A673 (cell line): ENCODE measurements at regions not wholly inside any gene's neighbourhood (a gene's known extent, or its start where the extent isn't known, plus 50 kb on each side); places are given as distances from the start of the nearest gene placed in this dataset.

Source experiments
- CTCF ChIP-seq: fragments of 300-800, 200-600 bp; sonication (generic); conservative IDR thresholded peaks from 2 replicates; pipeline ENCODE4 v1.5.1; 2017; ENCODE audit warnings: low read depth, mild to moderate bottlenecking, antibody characterized with exemption, low read length, moderate library complexity, mixed read lengths
- EZH2 ChIP-seq: fragments of 200-600 bp; sonication (generic); IDR thresholded peaks from 2 replicates; pipeline ENCODE4 v1.6.1; 2017; ENCODE audit warnings: borderline replicate concordance, low read depth, mild to moderate bottlenecking, mixed read lengths, antibody characterized with exemption, low read length; ENCODE audit not compliant: poor library complexity, severe bottlenecking

- TF ChIP-seq CTCF (no peak), EZH2 (no peak)
Observed at GRCh38 chr1:193325771-193326170, 139.4 kb upstream of the B3GALT2 start.
